Panc1 (cell line): ENCODE measurements at regions not wholly inside any gene's neighbourhood (a gene's known extent, or its start where the extent isn't known, plus 50 kb on each side); places are given as distances from the start of the nearest gene placed in this dataset.

Source experiments
- REST ChIP-seq, 2 experiments: IDR thresholded peaks; 2 replicates each; pipeline ENCODE4 v1.6.1; 2011 to 2012; ENCODE audit warnings: low read depth in 2 of 2, control low read depth in 1 of 2, low read length in 1 of 2, mild to moderate bottlenecking in 1 of 2, moderate library complexity in 1 of 2; ENCODE audit not compliant: insufficient read depth in 1 of 2
- TCF7L2 ChIP-seq: IDR thresholded peaks from 2 replicates; pipeline ENCODE4 v1.6.1; 2011; ENCODE audit warnings: mild to moderate bottlenecking, low read depth, low read length, inconsistent platforms
- TF ChIP-seq, protein P1 (sequence below): fragments of 450-650 bp; IDR thresholded peaks from 2 replicates; pipeline ENCODE4 v1.5.1; 2017; ENCODE audit warnings: mild to moderate bottlenecking

- TF ChIP-seq, protein P1, sequence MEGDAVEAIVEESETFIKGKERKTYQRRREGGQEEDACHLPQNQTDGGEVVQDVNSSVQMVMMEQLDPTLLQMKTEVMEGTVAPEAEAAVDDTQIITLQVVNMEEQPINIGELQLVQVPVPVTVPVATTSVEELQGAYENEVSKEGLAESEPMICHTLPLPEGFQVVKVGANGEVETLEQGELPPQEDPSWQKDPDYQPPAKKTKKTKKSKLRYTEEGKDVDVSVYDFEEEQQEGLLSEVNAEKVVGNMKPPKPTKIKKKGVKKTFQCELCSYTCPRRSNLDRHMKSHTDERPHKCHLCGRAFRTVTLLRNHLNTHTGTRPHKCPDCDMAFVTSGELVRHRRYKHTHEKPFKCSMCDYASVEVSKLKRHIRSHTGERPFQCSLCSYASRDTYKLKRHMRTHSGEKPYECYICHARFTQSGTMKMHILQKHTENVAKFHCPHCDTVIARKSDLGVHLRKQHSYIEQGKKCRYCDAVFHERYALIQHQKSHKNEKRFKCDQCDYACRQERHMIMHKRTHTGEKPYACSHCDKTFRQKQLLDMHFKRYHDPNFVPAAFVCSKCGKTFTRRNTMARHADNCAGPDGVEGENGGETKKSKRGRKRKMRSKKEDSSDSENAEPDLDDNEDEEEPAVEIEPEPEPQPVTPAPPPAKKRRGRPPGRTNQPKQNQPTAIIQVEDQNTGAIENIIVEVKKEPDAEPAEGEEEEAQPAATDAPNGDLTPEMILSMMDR = no peak
- TF ChIP-seq REST (IDR thresholded peaks at IDR 0.05; ENCODE audit: insufficient read depth in 1 of 2, low read depth in 2 of 2, low read length in 1 of 2) (no peak), TCF7L2 (no peak)
These were observed 1416.8 kb downstream of the OLFM4 start for GRCh38 chr13:54445453-54445852.
